ENCODE measurements at regions not wholly inside any gene's neighbourhood (a gene's known extent, or its start where the extent isn't known, plus 50 kb on each side); places are given as distances from the start of the nearest gene placed in this dataset.

GRCh38 chr6:168909288-168909687 is 344.4 kb downstream of the THBS2 start:
- no peak for DNase-seq (ENCODE audit: low spot score)

GRCh38 chr6:168908887-168909286 is 344.8 kb downstream of the THBS2 start:
- no peak for DNase-seq (ENCODE audit: low spot score)

GRCh38 chr6:168908166-168908565 is 345.5 kb downstream of the THBS2 start:
- DNase-seq (ENCODE audit: low spot score), result no peak

GRCh38 chr6:168906391-168906790 is 347.3 kb downstream of the THBS2 start:
- no peak for DNase-seq (ENCODE audit: low spot score)

GRCh38 chr6:168905451-168906090 is 348.1 kb downstream of the THBS2 start:
- DNase-seq (ENCODE audit: low spot score), result no peak

- no peak for DNase-seq (ENCODE audit: low spot score)
These were observed 349.9 kb downstream of the THBS2 start for GRCh38 chr6:168903613-168904345.

GRCh38 chr6:168902075-168902474 is 351.6 kb downstream of the THBS2 start:
- no peak for DNase-seq (ENCODE audit: low spot score)

GRCh38 chr6:168901076-168901475 is 352.6 kb downstream of the THBS2 start:
- no peak for DNase-seq (ENCODE audit: low spot score)

GRCh38 chr6:168896321-168896720 is 357.3 kb downstream of the THBS2 start:
- DNase-seq (ENCODE audit: low spot score), result no peak

- DNase-seq (ENCODE audit: low spot score), result peak; percentile 82
These were observed 358.4 kb downstream of the THBS2 start for GRCh38 chr6:168895102-168895812.

GRCh38 chr6:168892031-168892430 is 361.6 kb downstream of the THBS2 start:
- no peak for DNase-seq (ENCODE audit: low spot score)

- no peak for DNase-seq (ENCODE audit: low spot score)
These were observed 362.7 kb downstream of the THBS2 start for GRCh38 chr6:168890981-168891365.

- no peak for DNase-seq (ENCODE audit: low spot score)
These were observed 363.2 kb downstream of the THBS2 start for GRCh38 chr6:168890306-168890980.

GRCh38 chr6:168888786-168889345 is 364.8 kb downstream of the THBS2 start:
- no peak for DNase-seq (ENCODE audit: low spot score)

- DNase-seq (ENCODE audit: low spot score), result no peak
These were observed 365.5 kb downstream of the THBS2 start for GRCh38 chr6:168888102-168888501.

- DNase-seq (ENCODE audit: low spot score), result no peak
These were observed 366.0 kb downstream of the THBS2 start for GRCh38 chr6:168887621-168888020.

GRCh38 chr6:168886964-168887363 is 366.7 kb downstream of the THBS2 start:
- DNase-seq (ENCODE audit: low spot score), result no peak

- DNase-seq (ENCODE audit: low spot score), result no peak
These were observed 367.6 kb downstream of the THBS2 start for GRCh38 chr6:168885751-168886742.

- DNase-seq (ENCODE audit: low spot score), result no peak
These were observed 368.4 kb downstream of the THBS2 start for GRCh38 chr6:168885196-168885595.

GRCh38 chr6:168884646-168885086 is 369.0 kb downstream of the THBS2 start:
- peak; percentile 63 for DNase-seq (ENCODE audit: low spot score)
